GM12878 (cell line): ENCODE measurements at regions not wholly inside any gene's neighbourhood (a gene's known extent, or its start where the extent isn't known, plus 50 kb on each side); places are given as distances from the start of the nearest gene placed in this dataset.

ENCODE experiments used
- BMI1 ChIP-seq: fragments of 450-650 bp; IDR thresholded peaks from 2 replicates; pipeline ENCODE4 v1.6.1; 2016; ENCODE audit warnings: mild to moderate bottlenecking, moderate library complexity, borderline replicate concordance
- EP300 ChIP-seq, 2 experiments: fragments of 150-350 bp in 1 of 2; IDR thresholded peaks; 2 replicates each; pipeline ENCODE4 v1.6.1; 2011 to 2012; ENCODE audit warnings: low read depth in 2 of 2, low read length in 2 of 2, borderline replicate concordance in 1 of 2, improper control_type of control experiment in 1 of 2, inconsistent platforms in 1 of 2; ENCODE audit not compliant: control insufficient read depth in 1 of 2
- RBBP5 ChIP-seq: fragments of 200-600 bp; sonication (generic); conservative IDR thresholded peaks from 2 replicates; pipeline ENCODE4 v1.6.1; 2016
- RCOR1 ChIP-seq: conservative IDR thresholded peaks from 2 replicates; pipeline ENCODE4 v1.6.1; 2012; ENCODE audit warnings: low read depth, low read length, improper control_type of control experiment
- SREBF1 ChIP-seq: IDR thresholded peaks from 2 replicates; pipeline ENCODE4 v1.6.1; 2012; ENCODE audit warnings: mild to moderate bottlenecking, low read length
- TAF1 ChIP-seq: IDR thresholded peaks from 2 replicates; pipeline ENCODE4 v1.6.1; 2011; ENCODE audit warnings: mild to moderate bottlenecking, low read depth, low read length, borderline replicate concordance
- TF ChIP-seq, protein P1 (sequence below), 3 experiments: IDR thresholded peaks in 2 of 3; conservative IDR thresholded peaks in 1 of 3; 2 replicates each; pipeline ENCODE4 v1.5.1; 2011; ENCODE audit warnings: low read depth in 3 of 3, low read length in 3 of 3, mild to moderate bottlenecking in 3 of 3, control low read depth in 2 of 3, moderate library complexity in 2 of 3, inconsistent platforms in 1 of 3, mixed read lengths in 1 of 3; ENCODE audit not compliant: control insufficient read depth in 2 of 3, insufficient read depth in 1 of 3; ENCODE audit errors: extremely low read depth in 1 of 3
- TF ChIP-seq, protein P2 (sequence below): IDR thresholded peaks from 2 replicates; pipeline ENCODE4 v1.6.1; 2012; ENCODE audit warnings: low read depth, low read length, improper control_type of control experiment
- TF ChIP-seq, protein P3 (sequence below): IDR thresholded peaks from 2 replicates; pipeline ENCODE4 v1.6.1; 2012; ENCODE audit warnings: low read length, inconsistent platforms

DNA sequence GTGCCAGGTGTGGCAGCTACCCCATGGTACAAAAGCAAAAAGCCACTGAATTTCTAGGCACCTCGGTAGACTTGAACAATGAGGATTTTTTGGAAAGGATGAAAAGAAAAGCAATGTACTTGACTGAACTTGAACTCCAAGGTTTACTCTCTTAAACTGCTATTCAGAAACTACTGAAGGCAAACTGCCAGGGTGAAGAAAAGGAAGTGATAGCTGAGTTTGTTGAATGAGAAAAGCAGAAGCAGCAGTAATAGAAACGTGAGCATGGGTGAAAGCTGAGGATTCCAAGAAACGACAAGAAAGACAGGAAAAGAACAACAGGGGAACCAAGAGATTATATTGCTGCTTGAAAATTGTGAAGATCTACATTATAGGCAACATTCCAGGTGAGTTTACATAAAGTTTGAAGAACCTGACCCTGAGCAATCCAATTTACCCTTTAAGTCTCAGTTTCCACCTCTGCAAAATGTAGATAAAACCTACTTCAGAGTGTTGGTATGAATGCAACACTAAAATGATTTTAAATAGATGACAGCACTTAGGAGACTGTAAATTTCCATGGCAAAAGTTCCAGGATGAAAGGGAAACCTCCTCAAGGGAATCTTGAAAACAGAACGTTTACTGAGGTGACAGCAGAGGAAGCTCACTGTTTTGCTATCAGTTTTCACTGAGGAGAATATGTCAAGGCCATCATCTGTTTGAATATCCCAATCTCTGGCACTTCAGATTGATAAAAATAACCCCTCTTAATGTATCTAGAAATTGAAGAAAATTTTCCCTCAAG is 245.8 kb downstream of the SPATA31D1 start:
- TF ChIP-seq TAF1 (no peak), EP300 (IDR thresholded peaks at IDR 0.05; ENCODE audit: borderline replicate concordance in 1 of 2, control insufficient read depth in 1 of 2, low read depth in 2 of 2, low read length in 2 of 2) (no peak), RBBP5 (no peak), SREBF1 (no peak), RCOR1 (no peak), BMI1 (no peak)
- TF ChIP-seq, protein P1, sequence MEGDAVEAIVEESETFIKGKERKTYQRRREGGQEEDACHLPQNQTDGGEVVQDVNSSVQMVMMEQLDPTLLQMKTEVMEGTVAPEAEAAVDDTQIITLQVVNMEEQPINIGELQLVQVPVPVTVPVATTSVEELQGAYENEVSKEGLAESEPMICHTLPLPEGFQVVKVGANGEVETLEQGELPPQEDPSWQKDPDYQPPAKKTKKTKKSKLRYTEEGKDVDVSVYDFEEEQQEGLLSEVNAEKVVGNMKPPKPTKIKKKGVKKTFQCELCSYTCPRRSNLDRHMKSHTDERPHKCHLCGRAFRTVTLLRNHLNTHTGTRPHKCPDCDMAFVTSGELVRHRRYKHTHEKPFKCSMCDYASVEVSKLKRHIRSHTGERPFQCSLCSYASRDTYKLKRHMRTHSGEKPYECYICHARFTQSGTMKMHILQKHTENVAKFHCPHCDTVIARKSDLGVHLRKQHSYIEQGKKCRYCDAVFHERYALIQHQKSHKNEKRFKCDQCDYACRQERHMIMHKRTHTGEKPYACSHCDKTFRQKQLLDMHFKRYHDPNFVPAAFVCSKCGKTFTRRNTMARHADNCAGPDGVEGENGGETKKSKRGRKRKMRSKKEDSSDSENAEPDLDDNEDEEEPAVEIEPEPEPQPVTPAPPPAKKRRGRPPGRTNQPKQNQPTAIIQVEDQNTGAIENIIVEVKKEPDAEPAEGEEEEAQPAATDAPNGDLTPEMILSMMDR (IDR thresholded peaks at IDR 0.05 in 2 of 3, conservative IDR thresholded peaks at IDR 0.05 in 1 of 3; ENCODE audit: control insufficient read depth in 2 of 3, extremely low read depth in 1 of 3, insufficient read depth in 1 of 3, low read depth in 3 of 3, low read length in 3 of 3): no peak
- TF ChIP-seq, protein P2, sequence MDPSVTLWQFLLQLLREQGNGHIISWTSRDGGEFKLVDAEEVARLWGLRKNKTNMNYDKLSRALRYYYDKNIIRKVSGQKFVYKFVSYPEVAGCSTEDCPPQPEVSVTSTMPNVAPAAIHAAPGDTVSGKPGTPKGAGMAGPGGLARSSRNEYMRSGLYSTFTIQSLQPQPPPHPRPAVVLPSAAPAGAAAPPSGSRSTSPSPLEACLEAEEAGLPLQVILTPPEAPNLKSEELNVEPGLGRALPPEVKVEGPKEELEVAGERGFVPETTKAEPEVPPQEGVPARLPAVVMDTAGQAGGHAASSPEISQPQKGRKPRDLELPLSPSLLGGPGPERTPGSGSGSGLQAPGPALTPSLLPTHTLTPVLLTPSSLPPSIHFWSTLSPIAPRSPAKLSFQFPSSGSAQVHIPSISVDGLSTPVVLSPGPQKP: no peak
- TF ChIP-seq, protein P3, sequence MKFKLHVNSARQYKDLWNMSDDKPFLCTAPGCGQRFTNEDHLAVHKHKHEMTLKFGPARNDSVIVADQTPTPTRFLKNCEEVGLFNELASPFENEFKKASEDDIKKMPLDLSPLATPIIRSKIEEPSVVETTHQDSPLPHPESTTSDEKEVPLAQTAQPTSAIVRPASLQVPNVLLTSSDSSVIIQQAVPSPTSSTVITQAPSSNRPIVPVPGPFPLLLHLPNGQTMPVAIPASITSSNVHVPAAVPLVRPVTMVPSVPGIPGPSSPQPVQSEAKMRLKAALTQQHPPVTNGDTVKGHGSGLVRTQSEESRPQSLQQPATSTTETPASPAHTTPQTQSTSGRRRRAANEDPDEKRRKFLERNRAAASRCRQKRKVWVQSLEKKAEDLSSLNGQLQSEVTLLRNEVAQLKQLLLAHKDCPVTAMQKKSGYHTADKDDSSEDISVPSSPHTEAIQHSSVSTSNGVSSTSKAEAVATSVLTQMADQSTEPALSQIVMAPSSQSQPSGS: no peak
